H1 (cell line): ENCODE measurements at regions not wholly inside any gene's neighbourhood (a gene's known extent, or its start where the extent isn't known, plus 50 kb on each side); places are given as distances from the start of the nearest gene placed in this dataset.

Source experiments
- CTCF ChIA-PET: fragments of 300-600 bp; sonication (Branson Sonifier 250); formaldehyde crosslinking; loops from one replicate; lab custom pipeline; 2021; ENCODE audit not compliant: partially characterized antibody; lab: Charles Lee
- POLR2A ChIA-PET: fragments of 300-600 bp; sonication (Branson Sonifier 250); formaldehyde crosslinking; loops from one replicate; lab custom pipeline; 2021; ENCODE audit warnings: inconsistent platforms; ENCODE audit not compliant: partially characterized antibody; lab: Charles Lee
- DNase-seq, 2 experiments: peaks; one replicate each; pipeline versions ENCODE4 v3.0.0 to v3.0.0-alpha.2; 2010 to 2022; ENCODE audit warnings: low spot score in 2 of 2, low read depth in 1 of 2, mixed read lengths in 1 of 2
- FAIRE-seq: peaks from 2 replicates; lab custom pipeline; 2011; peaks lifted over from hg19 to GRCh38; lab: Jason Lieb, UNC
- H2AFZ ChIP-seq: 2 replicates; pipeline ENCODE4 v1.8.1; 2012; ENCODE audit warnings: low read length, inconsistent platforms
- H2AK5ac ChIP-seq: 2 replicates; pipeline ENCODE4 v1.6.1; 2013; ENCODE audit warnings: low read depth, low read length
- H2BK120ac ChIP-seq: replicated peaks from 2 replicates; pipeline ENCODE3; 2013; ENCODE audit warnings: low read depth, low read length, inconsistent platforms
- H2BK12ac ChIP-seq: 2 replicates; pipeline ENCODE4 v1.6.1; 2013; ENCODE audit warnings: low read depth, low read length
- H2BK15ac ChIP-seq: 2 replicates; pipeline ENCODE4 v1.6.1; 2013; ENCODE audit warnings: low read length
- H2BK20ac ChIP-seq: 2 replicates; pipeline ENCODE4 v1.6.1; 2013; ENCODE audit warnings: low read length
- H2BK5ac ChIP-seq: 2 replicates; pipeline ENCODE4 v1.6.1; 2013; ENCODE audit warnings: low read depth, low read length
- H3K14ac ChIP-seq: 2 replicates; pipeline ENCODE4 v1.6.1; 2013; ENCODE audit warnings: inconsistent platforms; ENCODE audit not compliant: insufficient read length
- H3K18ac ChIP-seq: 2 replicates; pipeline ENCODE4 v1.6.1; 2013; ENCODE audit warnings: low read length; ENCODE audit errors: extremely low read depth
- H3K23ac ChIP-seq: 2 replicates; pipeline ENCODE4 v1.6.1; 2013; ENCODE audit warnings: inconsistent platforms; ENCODE audit not compliant: insufficient read length
- H3K23me2 ChIP-seq: 2 replicates; pipeline ENCODE4 v1.6.1; 2013; ENCODE audit warnings: low read depth, low read length
- H3K27ac ChIP-seq: 2 replicates; pipeline ENCODE4 v1.6.1; 2011; ENCODE audit warnings: low read depth, low read length, inconsistent platforms
- H3K27me3 ChIP-seq, 4 experiments: replicated peaks in 1 of 4; 1 replicate in 1 of 4; 2 replicates in 3 of 4; pipeline versions ENCODE4 v1.6.1 to v1.8.1; 2011 to 2013; ENCODE audit warnings: low read length in 3 of 4, mild to moderate bottlenecking in 3 of 4, inconsistent platforms in 2 of 4, mixed read lengths in 2 of 4, moderate library complexity in 1 of 4; ENCODE audit not compliant: control insufficient read depth in 3 of 4, insufficient read depth in 3 of 4; ENCODE audit errors: extremely low read depth in 1 of 4
- H3K36me3 ChIP-seq, 4 experiments: 2 replicates each; pipeline versions ENCODE4 v1.6.1 to v1.8.1; 2011 to 2013; ENCODE audit warnings: mild to moderate bottlenecking in 4 of 4, low read length in 3 of 4, moderate library complexity in 2 of 4, control low read depth in 1 of 4, inconsistent platforms in 1 of 4; ENCODE audit not compliant: insufficient read depth in 4 of 4, control insufficient read depth in 2 of 4
- H3K4ac ChIP-seq: replicated peaks from 2 replicates; pipeline ENCODE3; 2013; ENCODE audit warnings: low read length, low read depth, mixed read lengths, inconsistent platforms; ENCODE audit not compliant: insufficient read length
- H3K4me1 ChIP-seq, 4 experiments: replicated peaks in 1 of 4; 1 replicate in 1 of 4; 2 replicates in 3 of 4; pipeline versions ENCODE4 v1.6.1 to v1.8.1; 2011 to 2013; ENCODE audit warnings: low read length in 3 of 4, inconsistent platforms in 2 of 4, mixed read lengths in 1 of 4; ENCODE audit not compliant: insufficient read depth in 4 of 4, control insufficient read depth in 3 of 4
- H3K4me2 ChIP-seq, 2 experiments: 2 replicates each; pipeline versions ENCODE4 v1.6.1 to v1.8.1; 2011 to 2013; ENCODE audit warnings: low read depth in 2 of 2, low read length in 2 of 2, control low read depth in 1 of 2, inconsistent platforms in 1 of 2, mild to moderate bottlenecking in 1 of 2; ENCODE audit not compliant: insufficient read depth in 1 of 2
- H3K4me3 ChIP-seq, 4 experiments: fragments of 200-600, 300-600 bp in 1 of 4; sonication (generic), shearing (Covaris generic), sonication (Bioruptor Twin) in 1 of 4; 2 replicates each; pipeline versions ENCODE4 v1.5.1 to v1.8.1; 2011 to 2016; ENCODE audit warnings: low read length in 4 of 4, low read depth in 3 of 4, control low read depth in 2 of 4, inconsistent platforms in 2 of 4, mild to moderate bottlenecking in 2 of 4, mixed read lengths in 1 of 4, moderate library complexity in 1 of 4; ENCODE audit not compliant: insufficient read depth in 2 of 4; ENCODE audit errors: extremely low read depth in 1 of 4
- H3K56ac ChIP-seq: replicated peaks from 2 replicates; pipeline ENCODE3; 2013; ENCODE audit warnings: low read depth, mild to moderate bottlenecking, mixed read lengths, low read length, inconsistent platforms; ENCODE audit not compliant: insufficient read length
- H3K79me1 ChIP-seq: 2 replicates; pipeline ENCODE4 v1.6.1; 2013; ENCODE audit warnings: low read depth, low read length, control low read depth
- H3K79me2 ChIP-seq, 2 experiments: 2 replicates each; pipeline versions ENCODE4 v1.6.1 to v1.8.1; 2012 to 2013; ENCODE audit warnings: low read length in 2 of 2, mild to moderate bottlenecking in 2 of 2, inconsistent platforms in 1 of 2; ENCODE audit not compliant: insufficient read depth in 2 of 2, control insufficient read depth in 1 of 2
- H3K9ac ChIP-seq, 4 experiments: replicated peaks in 1 of 4; 1 replicate in 1 of 4; 2 replicates in 3 of 4; pipeline versions ENCODE4 v1.6.1 to v1.8.1; 2011 to 2013; ENCODE audit warnings: low read depth in 3 of 4, low read length in 3 of 4, control low read depth in 2 of 4, mild to moderate bottlenecking in 2 of 4, moderate library complexity in 2 of 4, inconsistent platforms in 1 of 4; ENCODE audit errors: extremely low read depth in 1 of 4
- H3K9me3 ChIP-seq, 2 experiments: 2 replicates each; pipeline versions ENCODE4 v1.6.1 to v1.8.1; 2012 to 2013; ENCODE audit warnings: mild to moderate bottlenecking in 2 of 2, moderate library complexity in 2 of 2, control low read depth in 1 of 2, inconsistent platforms in 1 of 2, low read depth in 1 of 2, low read length in 1 of 2, mixed read lengths in 1 of 2; ENCODE audit not compliant: insufficient read depth in 2 of 2
- H4K20me1 ChIP-seq, 2 experiments: replicated peaks in 1 of 2; 2 replicates each; pipeline versions ENCODE3 to v1.8.1; 2011 to 2013; ENCODE audit warnings: inconsistent platforms in 2 of 2, low read length in 2 of 2, mild to moderate bottlenecking in 1 of 2; ENCODE audit not compliant: insufficient read depth in 2 of 2, control insufficient read depth in 1 of 2
- H4K5ac ChIP-seq: 2 replicates; pipeline ENCODE4 v1.6.1; 2013; ENCODE audit warnings: low read length, low read depth, mixed read lengths, inconsistent platforms; ENCODE audit not compliant: insufficient read length
- H4K8ac ChIP-seq: 2 replicates; pipeline ENCODE4 v1.8.0; 2013; ENCODE audit warnings: mild to moderate bottlenecking, moderate library complexity, low read length, inconsistent platforms; ENCODE audit not compliant: insufficient read depth; ENCODE audit errors: extremely low read depth
- H4K91ac ChIP-seq: replicated peaks from 2 replicates; pipeline ENCODE3; 2013; ENCODE audit warnings: low read length, mixed read lengths, inconsistent platforms; ENCODE audit not compliant: insufficient read length
- CTCF ChIP-seq, 3 experiments: IDR thresholded peaks; 1 replicate in 2 of 3; 2 replicates in 1 of 3; pipeline versions ENCODE4 v1.5.1 to v1.6.1; 2011; ENCODE audit warnings: low read length in 3 of 3, mild to moderate bottlenecking in 3 of 3, inconsistent platforms in 2 of 3, low read depth in 1 of 3, moderate library complexity in 1 of 3; ENCODE audit not compliant: insufficient read depth in 1 of 3; ENCODE audit errors: control extremely low read depth in 1 of 3
- FOSL1 ChIP-seq: IDR thresholded peaks from 2 replicates; pipeline ENCODE4 v1.6.1; 2011; ENCODE audit warnings: mild to moderate bottlenecking, low read depth, low read length, moderate library complexity; ENCODE audit not compliant: insufficient read depth
- NANOG ChIP-seq: IDR thresholded peaks from 2 replicates; pipeline ENCODE4 v1.6.1; 2011; ENCODE audit warnings: low read length, low read depth, mild to moderate bottlenecking, inconsistent platforms; ENCODE audit not compliant: insufficient read depth, poor library complexity, severe bottlenecking
- POLR2AphosphoS5 ChIP-seq: IDR thresholded peaks from 2 replicates; pipeline ENCODE4 v1.6.1; 2011; ENCODE audit warnings: low read depth, low read length
- WGBS, 2 experiments: shearing (Covaris generic) in 1 of 2; methylation state at CpG; one replicate each; pipeline versions ENCODE4 v1.1.6 to v1.1.7; 2013 to 2015; ENCODE audit warnings: low lambda C conversion rate in 2 of 2, mixed read lengths in 2 of 2, inconsistent platforms in 1 of 2, low coverage in 1 of 2, missing lambda C conversion rate in 1 of 2; ENCODE audit not compliant: insufficient replicate concordance in 2 of 2, insufficient coverage in 1 of 2, insufficient read length in 1 of 2; ENCODE audit errors: extremely low coverage in 1 of 2, missing lambda C conversion rate in 1 of 2; 5-methylcytosine and 5-hydroxymethylcytosine counted together

GRCh38 chr3:159413319-159413718, 575.3 kb upstream of the IL12A start:
- Histone ChIP-seq H2BK12ac (no peak overlapping the region), H3K23ac (no peak overlapping the region), H2BK120ac (no peak overlapping the region), H2AK5ac (no peak overlapping the region), H3K27me3 (no peaks in the 10 kb centered on the region), H2BK20ac (no peak overlapping the region), H4K91ac (no peak overlapping the region), H3K4ac (no peak overlapping the region), H4K8ac (no peak overlapping the region), H3K9me3 (peaks cover 8 to 13% of the 10 kb centered on the region in 2 experiments; a peak in 3 of 4 replicates), H3K14ac (no peak overlapping the region), H4K5ac (no peak overlapping the region), H2BK5ac (no peak overlapping the region), H3K27ac (no peak overlapping the region), H3K79me1 (no peaks in the 10 kb centered on the region), H3K4me1 (no peaks in the 10 kb centered on the region), H3K18ac (no peak overlapping the region), H3K56ac (no peak overlapping the region), H3K4me3 (no peak overlapping the region), H2BK15ac (no peak overlapping the region), H2AFZ (no peak overlapping the region), H4K20me1 (no peaks in the 10 kb centered on the region), H3K9ac (no peak overlapping the region), H3K4me2 (no peak overlapping the region), H3K79me2 (no peaks in the 10 kb centered on the region), H3K36me3 (no peaks in the 10 kb centered on the region), H3K23me2 (no peaks in the 10 kb centered on the region)
- DNase-seq (no peak), FAIRE-seq (no peak)
- CTCF ChIA-PET, result no interaction called here
- POLR2A ChIA-PET, result no interaction called here
- 78% methylated on average over 2 of the region's 2 CpGs; no CpG with 5 or more reads in 1 of the 2 experiments for WGBS, 2 experiments
- TF ChIP-seq CTCF (IDR thresholded peaks at IDR 0.05; ENCODE audit: control extremely low read depth in 1 of 3, insufficient read depth in 1 of 3, low read depth in 1 of 3, low read length in 3 of 3), result no peak
- TF ChIP-seq FOSL1, result no peak
- no peak for TF ChIP-seq NANOG
- TF ChIP-seq POLR2AphosphoS5, result no peak
